WTC11 (cell line): ENCODE measurements at regions not wholly inside any gene's neighbourhood (a gene's known extent, or its start where the extent isn't known, plus 50 kb on each side); places are given as distances from the start of the nearest gene placed in this dataset.

ENCODE experiments used
- ATF2 ChIP-seq: sonication (generic); formaldehyde crosslinking; IDR thresholded peaks from 2 replicates; pipeline ENCODE4 v1.8.1; 2022; ENCODE audit warnings: low read depth, missing genetic modification reagents, borderline replicate concordance
- ATF6 ChIP-seq: sonication (generic); formaldehyde crosslinking; IDR thresholded peaks from 2 replicates; pipeline ENCODE4 v1.8.1; 2023; ENCODE audit warnings: mild to moderate bottlenecking, missing genetic modification reagents
- CTCF ChIP-seq: fragments of 200-600 bp; IDR thresholded peaks from 2 replicates; pipeline ENCODE4 v1.8.0; 2022; ENCODE audit warnings: antibody characterized with exemption
- E2F5 ChIP-seq: sonication (generic); formaldehyde crosslinking; IDR thresholded peaks from 2 replicates; pipeline ENCODE4 v1.8.1; 2022; ENCODE audit warnings: mild to moderate bottlenecking, moderate library complexity, missing genetic modification reagents
- IRF2 ChIP-seq: sonication (generic); formaldehyde crosslinking; IDR thresholded peaks from 2 replicates; pipeline ENCODE4 v1.8.0; 2022; ENCODE audit warnings: low read depth, missing genetic modification reagents, borderline replicate concordance
- JUN ChIP-seq: sonication (generic); formaldehyde crosslinking; IDR thresholded peaks from 2 replicates; pipeline ENCODE4 v1.8.0; 2023; ENCODE audit warnings: mild to moderate bottlenecking, missing genetic modification reagents
- MAX ChIP-seq: sonication (generic); formaldehyde crosslinking; IDR thresholded peaks from 2 replicates; pipeline ENCODE4 v1.8.0; 2022; ENCODE audit warnings: mild to moderate bottlenecking, missing genetic modification reagents
- PRDM15 ChIP-seq: sonication (generic); formaldehyde crosslinking; IDR thresholded peaks from 2 replicates; pipeline ENCODE4 v1.8.0; 2022; ENCODE audit warnings: missing genetic modification reagents
- SP1 ChIP-seq: sonication (generic); formaldehyde crosslinking; conservative IDR thresholded peaks from 2 replicates; pipeline ENCODE4 v1.8.1; 2022; ENCODE audit warnings: missing genetic modification reagents

GRCh38 chr6:111994791-111995190 is 59.1 kb upstream of the CCN6 start:
- TF ChIP-seq E2F5 (CRISPR knock-in tag) (no peak), IRF2 (no peak), PRDM15 (CRISPR knock-in tag) (no peak), SP1 (no peak), JUN (CRISPR knock-in tag) (no peak), MAX (CRISPR knock-in tag) (no peak), ATF6 (no peak), CTCF (no peak), ATF2 (CRISPR knock-in tag) (no peak)
